ENCODE measurements at regions not wholly inside any gene's neighbourhood (a gene's known extent, or its start where the extent isn't known, plus 50 kb on each side); places are given as distances from the start of the nearest gene placed in this dataset.

DNA sequence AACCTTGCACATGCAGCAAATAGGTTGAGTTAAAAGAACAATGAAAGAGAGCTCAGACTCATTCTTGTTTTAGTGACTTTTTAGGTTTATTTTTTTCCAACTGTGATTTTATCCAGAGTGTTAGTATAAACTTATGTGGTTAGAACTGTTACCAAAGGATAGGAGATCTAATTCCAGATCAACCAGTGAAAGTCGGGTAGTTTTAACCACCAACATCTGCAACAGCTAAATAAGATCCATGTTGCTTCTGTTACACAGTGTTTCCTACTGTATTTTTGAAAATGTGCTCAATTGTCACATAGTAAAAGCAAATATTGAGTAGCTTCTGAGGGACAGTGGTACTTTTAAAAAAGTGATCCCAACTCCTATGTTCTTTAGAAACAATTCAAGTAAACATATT lies 53.9 kb upstream of the ARGLU1 start:
- H3K4me3 ChIP-seq (ENCODE audit: low read depth in 2 of 2, low read length in 1 of 2) = no peak overlapping the region
- no peaks in the 10 kb centered on the region for H3K4me1 ChIP-seq (ENCODE audit: control insufficient read depth in 1 of 2, insufficient read depth in 2 of 2, low read depth in 1 of 2, low read length in 1 of 2)
- ChIA-PET POLR2A (no interaction called here), CTCF (interaction anchor here (0.6 to 2.4 kb wide), 5 partner anchors 11 to 1270 kb away, joined by 3 to 15 read pairs (median 7); partner anchors contain the start of gene EFNB2)
- H3K9me3 ChIP-seq = no peaks in the 10 kb centered on the region
- H3K9ac ChIP-seq = no peak overlapping the region
- no peak overlapping the region for H2AFZ ChIP-seq (ENCODE audit: low read depth)
- H4K20me1 ChIP-seq (ENCODE audit: insufficient read depth) = no peaks in the 10 kb centered on the region
- no peaks in the 10 kb centered on the region for H3K79me2 ChIP-seq (ENCODE audit: insufficient read depth)
- no peak overlapping the region for H3K27ac ChIP-seq (ENCODE audit: low read depth in 2 of 2, low read length in 1 of 2)
- H3K9me2 ChIP-seq = no peaks in the 10 kb centered on the region
- H3K4me2 ChIP-seq = no peak overlapping the region
- no peak for TF ChIP-seq TCF12 (IDR thresholded peaks at IDR 0.05)
- TF ChIP-seq FOSL2 (IDR thresholded peaks at IDR 0.05; ENCODE audit: borderline replicate concordance, low read depth) = no peak
- TF ChIP-seq EP300 (IDR thresholded peaks at IDR 0.05; ENCODE audit: borderline replicate concordance in 1 of 2, low read depth in 1 of 2, low read length in 1 of 2) = no peak
- TF ChIP-seq, protein P1, sequence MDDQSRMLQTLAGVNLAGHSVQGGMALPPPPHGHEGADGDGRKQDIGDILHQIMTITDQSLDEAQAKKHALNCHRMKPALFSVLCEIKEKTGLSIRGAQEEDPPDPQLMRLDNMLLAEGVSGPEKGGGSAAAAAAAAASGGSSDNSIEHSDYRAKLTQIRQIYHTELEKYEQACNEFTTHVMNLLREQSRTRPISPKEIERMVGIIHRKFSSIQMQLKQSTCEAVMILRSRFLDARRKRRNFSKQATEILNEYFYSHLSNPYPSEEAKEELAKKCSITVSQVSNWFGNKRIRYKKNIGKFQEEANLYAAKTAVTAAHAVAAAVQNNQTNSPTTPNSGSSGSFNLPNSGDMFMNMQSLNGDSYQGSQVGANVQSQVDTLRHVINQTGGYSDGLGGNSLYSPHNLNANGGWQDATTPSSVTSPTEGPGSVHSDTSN (IDR thresholded peaks at IDR 0.05) = no peak
- TF ChIP-seq, protein P2, sequence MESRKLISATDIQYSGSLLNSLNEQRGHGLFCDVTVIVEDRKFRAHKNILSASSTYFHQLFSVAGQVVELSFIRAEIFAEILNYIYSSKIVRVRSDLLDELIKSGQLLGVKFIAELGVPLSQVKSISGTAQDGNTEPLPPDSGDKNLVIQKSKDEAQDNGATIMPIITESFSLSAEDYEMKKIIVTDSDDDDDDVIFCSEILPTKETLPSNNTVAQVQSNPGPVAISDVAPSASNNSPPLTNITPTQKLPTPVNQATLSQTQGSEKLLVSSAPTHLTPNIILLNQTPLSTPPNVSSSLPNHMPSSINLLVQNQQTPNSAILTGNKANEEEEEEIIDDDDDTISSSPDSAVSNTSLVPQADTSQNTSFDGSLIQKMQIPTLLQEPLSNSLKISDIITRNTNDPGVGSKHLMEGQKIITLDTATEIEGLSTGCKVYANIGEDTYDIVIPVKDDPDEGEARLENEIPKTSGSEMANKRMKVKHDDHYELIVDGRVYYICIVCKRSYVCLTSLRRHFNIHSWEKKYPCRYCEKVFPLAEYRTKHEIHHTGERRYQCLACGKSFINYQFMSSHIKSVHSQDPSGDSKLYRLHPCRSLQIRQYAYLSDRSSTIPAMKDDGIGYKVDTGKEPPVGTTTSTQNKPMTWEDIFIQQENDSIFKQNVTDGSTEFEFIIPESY (IDR thresholded peaks at IDR 0.05; ENCODE audit: borderline replicate concordance, low read depth) = no peak
- TF ChIP-seq TAF1 (IDR thresholded peaks at IDR 0.05; ENCODE audit: borderline replicate concordance, low read depth, low read length) = no peak
- TF ChIP-seq SIN3A (IDR thresholded peaks at IDR 0.05; ENCODE audit: borderline replicate concordance, low read depth, low read length) = no peak
- TF ChIP-seq GABPA (IDR thresholded peaks at IDR 0.05; ENCODE audit: low read depth) = no peak
- TF ChIP-seq, protein P3, sequence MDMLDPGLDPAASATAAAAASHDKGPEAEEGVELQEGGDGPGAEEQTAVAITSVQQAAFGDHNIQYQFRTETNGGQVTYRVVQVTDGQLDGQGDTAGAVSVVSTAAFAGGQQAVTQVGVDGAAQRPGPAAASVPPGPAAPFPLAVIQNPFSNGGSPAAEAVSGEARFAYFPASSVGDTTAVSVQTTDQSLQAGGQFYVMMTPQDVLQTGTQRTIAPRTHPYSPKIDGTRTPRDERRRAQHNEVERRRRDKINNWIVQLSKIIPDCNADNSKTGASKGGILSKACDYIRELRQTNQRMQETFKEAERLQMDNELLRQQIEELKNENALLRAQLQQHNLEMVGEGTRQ (IDR thresholded peaks at IDR 0.05; ENCODE audit: borderline replicate concordance, low read depth, low read length) = no peak
- TF ChIP-seq MXI1 (IDR thresholded peaks at IDR 0.05; ENCODE audit: low read depth, low read length) = no peak
- TF ChIP-seq YY1 (IDR thresholded peaks at IDR 0.05; ENCODE audit: low read depth) = no peak
- no peak for TF ChIP-seq RXRA (IDR thresholded peaks at IDR 0.05; ENCODE audit: borderline replicate concordance, low read depth)
- no peak for TF ChIP-seq RCOR1 (IDR thresholded peaks at IDR 0.05; ENCODE audit: low read length)
- TF ChIP-seq GATA2 (CRISPR knock-in tag; IDR thresholded peaks at IDR 0.05) = no peak
- TF ChIP-seq, protein P4, sequence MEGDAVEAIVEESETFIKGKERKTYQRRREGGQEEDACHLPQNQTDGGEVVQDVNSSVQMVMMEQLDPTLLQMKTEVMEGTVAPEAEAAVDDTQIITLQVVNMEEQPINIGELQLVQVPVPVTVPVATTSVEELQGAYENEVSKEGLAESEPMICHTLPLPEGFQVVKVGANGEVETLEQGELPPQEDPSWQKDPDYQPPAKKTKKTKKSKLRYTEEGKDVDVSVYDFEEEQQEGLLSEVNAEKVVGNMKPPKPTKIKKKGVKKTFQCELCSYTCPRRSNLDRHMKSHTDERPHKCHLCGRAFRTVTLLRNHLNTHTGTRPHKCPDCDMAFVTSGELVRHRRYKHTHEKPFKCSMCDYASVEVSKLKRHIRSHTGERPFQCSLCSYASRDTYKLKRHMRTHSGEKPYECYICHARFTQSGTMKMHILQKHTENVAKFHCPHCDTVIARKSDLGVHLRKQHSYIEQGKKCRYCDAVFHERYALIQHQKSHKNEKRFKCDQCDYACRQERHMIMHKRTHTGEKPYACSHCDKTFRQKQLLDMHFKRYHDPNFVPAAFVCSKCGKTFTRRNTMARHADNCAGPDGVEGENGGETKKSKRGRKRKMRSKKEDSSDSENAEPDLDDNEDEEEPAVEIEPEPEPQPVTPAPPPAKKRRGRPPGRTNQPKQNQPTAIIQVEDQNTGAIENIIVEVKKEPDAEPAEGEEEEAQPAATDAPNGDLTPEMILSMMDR (IDR thresholded peaks at IDR 0.05) = no peak
- H3F3A ChIP-seq (replicated peaks; ENCODE audit: insufficient read depth) = no peaks in the 10 kb centered on the region
- H3K36me3 ChIP-seq (replicated peaks in 1 of 2; ENCODE audit: control insufficient read depth in 1 of 2, insufficient read depth in 2 of 2, low read length in 1 of 2) = no peaks in the 10 kb centered on the region
- WGBS (ENCODE audit: low lambda C conversion rate) = 14% methylated on average over 1 of the region's 1 CpG
- H3K27me3 ChIP-seq (ENCODE audit: insufficient read depth) = peaks cover 11% of the 10 kb centered on the region; the same call in 1 of the 2 replicates
- DNase-seq = no peak
